CD4-positive, alpha-beta T cell (primary cell): ENCODE measurements at regions not wholly inside any gene's neighbourhood (a gene's known extent, or its start where the extent isn't known, plus 50 kb on each side); places are given as distances from the start of the nearest gene placed in this dataset.
"Not testable (repeated sequence)": the region's sequence is repeated elsewhere in the genome, so short reads cannot be mapped to it uniquely, and the experiment has no call there.

Experiments
- ATAC-seq: fragments of 200-7000 bp; cut with Tn5 transposase; one replicate; pipeline ENCODE4 v1.10.0; 2022; ENCODE audit warnings: mild to moderate bottlenecking; ENCODE audit not compliant: poor library complexity
- CTCF ChIA-PET: fragments of 350-600 bp; sonication (Branson Sonifier 250); formaldehyde crosslinking; loops from one replicate; lab custom pipeline; 2021; ENCODE audit warnings: antibody characterized with exemption, inconsistent platforms; lab: Charles Lee
- POLR2A ChIA-PET: fragments of 350-600 bp; sonication (Branson Sonifier 250); formaldehyde crosslinking; loops from one replicate; lab custom pipeline; 2021; ENCODE audit warnings: antibody characterized with exemption, inconsistent platforms; lab: Charles Lee
- DNase-seq, 14 experiments: peaks; one replicate each; pipeline ENCODE4 v3.0.0-alpha.2; 2013 to 2020; ENCODE audit warnings: mixed read lengths in 2 of 14
- H3K27ac ChIP-seq, 2 donors: one replicate each; pipeline versions ENCODE4 v1.5.1 to v1.7.0; 2013; ENCODE audit warnings: low read length in 2 of 2, low read depth in 1 of 2, mild to moderate bottlenecking in 1 of 2
- H3K27me3 ChIP-seq, 2 experiments: 1 replicate in 1 of 2; 2 replicates in 1 of 2; pipeline versions ENCODE4 v1.6.1 to v1.7.0; 2013; ENCODE audit warnings: low read length in 2 of 2, control low read depth in 1 of 2, mild to moderate bottlenecking in 1 of 2, moderate library complexity in 1 of 2; ENCODE audit not compliant: insufficient read depth in 2 of 2, control insufficient read depth in 1 of 2
- H3K36me3 ChIP-seq: one replicate; pipeline ENCODE4 v1.6.1; 2013; ENCODE audit warnings: low read length, control low read depth; ENCODE audit not compliant: insufficient read depth
- H3K4me1 ChIP-seq: one replicate; pipeline ENCODE4 v1.6.1; 2013; ENCODE audit warnings: low read length, control low read depth; ENCODE audit not compliant: insufficient read depth
- H3K4me3 ChIP-seq: one replicate; pipeline ENCODE4 v1.5.1; 2013; ENCODE audit warnings: mild to moderate bottlenecking, low read length, moderate library complexity
- H3K9me3 ChIP-seq, 2 experiments: 1 replicate in 1 of 2; 2 replicates in 1 of 2; pipeline versions ENCODE4 v1.6.1 to v1.7.0; 2013; ENCODE audit warnings: low read length in 2 of 2, mild to moderate bottlenecking in 2 of 2, control low read depth in 1 of 2, moderate library complexity in 1 of 2; ENCODE audit not compliant: control insufficient read depth in 1 of 2, insufficient read depth in 1 of 2
- H3K27ac Mint-ChIP-seq: one replicate; pipeline ENCODE4 v1.8.0; 2020; ENCODE audit warnings: mixed read lengths
- H3K27me3 Mint-ChIP-seq: one replicate; pipeline ENCODE4 v1.8.0; 2021; ENCODE audit warnings: mixed read lengths
- H3K36me3 Mint-ChIP-seq: one replicate; pipeline ENCODE4 v1.8.0; 2021; ENCODE audit warnings: low read depth, mixed read lengths
- H3K4me1 Mint-ChIP-seq: one replicate; pipeline ENCODE4 v1.8.0; 2021; ENCODE audit warnings: low read depth, mixed read lengths
- H3K4me3 Mint-ChIP-seq: one replicate; pipeline ENCODE4 v1.8.0; 2020; ENCODE audit warnings: mild to moderate bottlenecking, mixed read lengths
- H3K9me3 Mint-ChIP-seq: one replicate; pipeline ENCODE4 v1.8.0; 2020; ENCODE audit warnings: mixed read lengths
- intact Hi-C, 2 experiments: fragments of 100-400 bp; cut with DNase I in 1 of 2; cut with micrococcal nuclease in 1 of 2; formaldehyde crosslinking; loops; one replicate each; pipeline versions ENCODE4 v1.15.1 to v1.9.0; 2023 to 2025; cut with DNase I, micrococcal nuclease
- TF ChIP-seq, protein P1 (sequence below): fragments of 200-600 bp; IDR thresholded peaks from one replicate; pipeline ENCODE4 v1.8.0; 2022; ENCODE audit warnings: antibody characterized with exemption, mild to moderate bottlenecking

DNA sequence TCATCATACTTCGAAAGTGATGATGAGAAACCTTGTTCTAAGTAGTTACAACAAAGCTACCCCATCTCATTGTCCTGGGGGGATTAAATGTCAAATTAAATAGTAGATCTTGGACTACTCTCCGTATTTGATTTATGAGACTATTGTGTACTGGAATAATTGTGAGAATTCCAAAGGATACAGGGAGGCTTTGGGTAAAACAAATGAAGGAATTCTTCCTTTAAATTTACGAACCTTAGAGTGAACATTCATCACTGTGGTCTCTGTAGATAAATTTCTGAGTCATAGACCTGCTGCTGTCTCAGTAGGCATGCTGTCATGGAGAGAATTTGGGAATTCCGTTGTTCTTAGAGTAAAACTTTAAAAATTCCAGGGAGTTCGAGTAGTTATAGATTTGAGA is 836.2 kb downstream of the DNAH5 start:
- no peak overlapping the region for H3K27ac Mint-ChIP-seq
- POLR2A ChIA-PET = no interaction called here
- TF ChIP-seq, protein P1, sequence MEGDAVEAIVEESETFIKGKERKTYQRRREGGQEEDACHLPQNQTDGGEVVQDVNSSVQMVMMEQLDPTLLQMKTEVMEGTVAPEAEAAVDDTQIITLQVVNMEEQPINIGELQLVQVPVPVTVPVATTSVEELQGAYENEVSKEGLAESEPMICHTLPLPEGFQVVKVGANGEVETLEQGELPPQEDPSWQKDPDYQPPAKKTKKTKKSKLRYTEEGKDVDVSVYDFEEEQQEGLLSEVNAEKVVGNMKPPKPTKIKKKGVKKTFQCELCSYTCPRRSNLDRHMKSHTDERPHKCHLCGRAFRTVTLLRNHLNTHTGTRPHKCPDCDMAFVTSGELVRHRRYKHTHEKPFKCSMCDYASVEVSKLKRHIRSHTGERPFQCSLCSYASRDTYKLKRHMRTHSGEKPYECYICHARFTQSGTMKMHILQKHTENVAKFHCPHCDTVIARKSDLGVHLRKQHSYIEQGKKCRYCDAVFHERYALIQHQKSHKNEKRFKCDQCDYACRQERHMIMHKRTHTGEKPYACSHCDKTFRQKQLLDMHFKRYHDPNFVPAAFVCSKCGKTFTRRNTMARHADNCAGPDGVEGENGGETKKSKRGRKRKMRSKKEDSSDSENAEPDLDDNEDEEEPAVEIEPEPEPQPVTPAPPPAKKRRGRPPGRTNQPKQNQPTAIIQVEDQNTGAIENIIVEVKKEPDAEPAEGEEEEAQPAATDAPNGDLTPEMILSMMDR = no peak
- Histone ChIP-seq H3K27ac (no peak overlapping the region), H3K9me3 (peaks cover 0 to 3% of the 10 kb centered on the region in 2 experiments), H3K4me1 (no peaks in the 10 kb centered on the region), H3K4me3 (no peak overlapping the region), H3K27me3 (no peaks in the 10 kb centered on the region), H3K36me3 (no peaks in the 10 kb centered on the region)
- intact Hi-C loops = no loop called here
- H3K4me1 Mint-ChIP-seq = no peaks in the 10 kb centered on the region
- CTCF ChIA-PET = no interaction called here
- ATAC-seq = no peak
- H3K36me3 Mint-ChIP-seq = no peaks in the 10 kb centered on the region
- H3K27me3 Mint-ChIP-seq = no peaks in the 10 kb centered on the region
- peaks cover 4% of the 10 kb centered on the region for H3K9me3 Mint-ChIP-seq
- no peak for DNase-seq
- H3K4me3 Mint-ChIP-seq = no peak overlapping the region

DNA sequence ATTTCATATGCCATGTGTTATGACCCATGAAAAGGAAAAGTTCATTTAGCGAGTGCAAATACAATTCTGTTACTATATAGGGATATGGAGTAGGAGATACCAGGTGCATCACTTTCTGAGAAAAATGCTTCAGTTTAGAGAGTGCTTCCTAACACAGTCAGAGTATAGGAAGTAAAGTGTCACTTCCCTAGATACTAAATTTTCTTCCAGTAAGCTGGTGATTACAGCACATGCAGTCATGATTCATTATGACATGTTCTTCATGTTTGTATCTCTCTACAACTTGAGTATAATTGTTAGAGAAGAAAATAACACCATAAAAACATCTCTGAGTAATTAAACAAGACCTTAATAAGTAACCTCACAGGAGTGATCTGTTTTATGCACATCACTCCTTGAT is 837.0 kb downstream of the DNAH5 start:
- H3K4me3 Mint-ChIP-seq = no peak overlapping the region
- POLR2A ChIA-PET = no interaction called here
- Histone ChIP-seq H3K36me3 (no peaks in the 10 kb centered on the region), H3K9me3 (peaks cover 0 to 3% of the 10 kb centered on the region in 2 experiments), H3K27me3 (no peaks in the 10 kb centered on the region), H3K4me3 (no peak overlapping the region), H3K4me1 (no peaks in the 10 kb centered on the region), H3K27ac (no peak overlapping the region)
- H3K36me3 Mint-ChIP-seq = no peaks in the 10 kb centered on the region
- ATAC-seq = no peak
- H3K27ac Mint-ChIP-seq = no peak overlapping the region
- H3K27me3 Mint-ChIP-seq = no peaks in the 10 kb centered on the region
- H3K4me1 Mint-ChIP-seq = no peaks in the 10 kb centered on the region
- TF ChIP-seq, protein P1 = no peak
- intact Hi-C loops = no loop called here
- no peak for DNase-seq
- CTCF ChIA-PET = no interaction called here
- peaks cover under 1% of the 10 kb centered on the region for H3K9me3 Mint-ChIP-seq

DNA sequence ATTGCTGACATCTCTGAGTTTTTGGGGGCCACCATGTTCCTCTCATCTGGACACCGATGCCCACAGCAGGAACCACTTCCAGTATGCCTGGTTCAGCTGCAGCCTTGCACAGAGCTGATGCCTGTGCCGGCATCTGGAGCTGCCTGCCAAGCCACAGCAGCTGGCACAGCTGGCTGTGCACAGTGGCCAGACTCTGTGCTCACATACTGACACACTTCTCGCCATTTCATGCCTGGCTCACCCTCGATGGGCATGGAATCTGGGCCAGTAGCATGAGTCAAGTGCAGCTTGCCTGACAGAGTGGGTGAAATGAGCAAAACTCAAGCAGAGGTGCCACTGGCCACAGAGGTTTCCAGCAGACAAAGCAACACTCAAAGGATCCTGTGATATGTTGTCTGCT is 863.4 kb downstream of the DNAH5 start:
- intact Hi-C loops = no loop called here
- Histone ChIP-seq H3K9me3 (peaks cover 12 to 14% of the 10 kb centered on the region in 2 experiments), H3K27ac (no peak overlapping the region), H3K4me1 (no peaks in the 10 kb centered on the region), H3K36me3 (no peaks in the 10 kb centered on the region), H3K4me3 (no peak overlapping the region), H3K27me3 (no peaks in the 10 kb centered on the region)
- Mint-ChIP-seq H3K27ac (no peak overlapping the region), H3K9me3 (peaks cover 6% of the 10 kb centered on the region), H3K36me3 (no peaks in the 10 kb centered on the region), H3K4me1 (no peaks in the 10 kb centered on the region), H3K4me3 (no peak overlapping the region), H3K27me3 (no peaks in the 10 kb centered on the region)
- POLR2A ChIA-PET = no interaction called here
- no peak for DNase-seq
- TF ChIP-seq, protein P1 = no peak
- no peak for ATAC-seq
- CTCF ChIA-PET = no interaction called here

DNA sequence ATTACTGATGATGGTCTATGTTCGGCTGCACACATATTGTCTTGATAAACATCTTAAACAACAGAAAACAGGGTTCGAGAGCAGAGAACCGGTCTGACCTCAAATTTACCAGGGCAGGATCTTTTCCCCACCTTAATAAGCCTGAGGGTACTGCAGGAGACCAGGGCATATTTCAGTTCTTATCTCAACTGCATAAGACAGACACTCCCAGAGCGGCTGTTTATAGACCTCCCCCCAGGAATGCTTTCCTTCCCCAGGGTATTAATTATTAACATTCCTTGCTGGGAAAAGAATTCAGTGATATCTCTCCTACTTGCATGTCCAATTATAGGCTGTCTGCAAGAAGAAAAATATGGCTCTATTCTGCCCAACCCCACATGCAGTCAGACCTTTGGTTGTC is 871.6 kb downstream of the DNAH5 start:
- H3K36me3 Mint-ChIP-seq, H3K36me3 ChIP-seq, CTCF ChIA-PET, H3K27ac ChIP-seq, ATAC-seq, H3K4me3 Mint-ChIP-seq, DNase-seq, H3K27me3 Mint-ChIP-seq, H3K27ac Mint-ChIP-seq, H3K4me1 ChIP-seq, H3K27me3 ChIP-seq, H3K4me1 Mint-ChIP-seq, intact Hi-C loops, POLR2A ChIA-PET, H3K4me3 ChIP-seq: not testable (repeated sequence)
- peaks cover 7 to 25% of the 10 kb centered on the region in 2 experiments for H3K9me3 ChIP-seq
- H3K9me3 Mint-ChIP-seq = peaks cover 17% of the 10 kb centered on the region
